ENCODE measurements at regions not wholly inside any gene's neighbourhood (a gene's known extent, or its start where the extent isn't known, plus 50 kb on each side); places are given as distances from the start of the nearest gene placed in this dataset.

DNA sequence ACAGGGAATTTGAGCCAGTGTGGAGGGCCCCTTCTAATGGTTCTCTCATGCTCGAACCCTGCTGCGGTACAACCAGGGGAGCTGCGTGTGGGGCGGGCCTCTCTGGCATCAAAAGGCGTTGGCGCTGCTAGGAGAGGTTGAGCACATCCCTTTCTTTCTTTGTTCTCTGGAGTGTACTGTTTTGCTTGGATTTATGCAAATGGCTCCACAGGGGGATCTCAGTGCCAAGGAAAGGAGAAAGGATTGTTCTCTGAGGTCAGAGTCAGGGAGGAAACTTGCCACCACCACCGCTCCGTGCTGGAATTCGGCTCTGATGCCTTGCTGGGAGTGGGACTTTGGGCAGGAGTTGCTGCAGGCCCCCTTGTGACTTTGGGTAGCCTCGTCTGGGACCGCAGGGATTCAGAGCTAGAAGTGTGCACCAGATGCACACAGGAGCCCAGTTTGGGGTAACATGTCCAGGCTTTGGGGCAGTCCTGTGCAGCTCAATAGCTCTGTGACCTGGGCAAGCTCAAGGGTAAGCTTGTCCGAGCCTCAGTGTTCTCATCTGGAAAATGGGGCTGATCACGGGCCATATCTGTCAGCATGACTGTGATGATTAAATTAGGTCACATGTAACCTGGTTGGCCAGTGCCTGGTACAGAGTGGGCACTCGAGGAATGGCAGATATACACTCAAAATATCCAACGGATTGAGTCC, 353.0 kb upstream of the EEF2KMT start:
- TF ChIP-seq, protein P1, sequence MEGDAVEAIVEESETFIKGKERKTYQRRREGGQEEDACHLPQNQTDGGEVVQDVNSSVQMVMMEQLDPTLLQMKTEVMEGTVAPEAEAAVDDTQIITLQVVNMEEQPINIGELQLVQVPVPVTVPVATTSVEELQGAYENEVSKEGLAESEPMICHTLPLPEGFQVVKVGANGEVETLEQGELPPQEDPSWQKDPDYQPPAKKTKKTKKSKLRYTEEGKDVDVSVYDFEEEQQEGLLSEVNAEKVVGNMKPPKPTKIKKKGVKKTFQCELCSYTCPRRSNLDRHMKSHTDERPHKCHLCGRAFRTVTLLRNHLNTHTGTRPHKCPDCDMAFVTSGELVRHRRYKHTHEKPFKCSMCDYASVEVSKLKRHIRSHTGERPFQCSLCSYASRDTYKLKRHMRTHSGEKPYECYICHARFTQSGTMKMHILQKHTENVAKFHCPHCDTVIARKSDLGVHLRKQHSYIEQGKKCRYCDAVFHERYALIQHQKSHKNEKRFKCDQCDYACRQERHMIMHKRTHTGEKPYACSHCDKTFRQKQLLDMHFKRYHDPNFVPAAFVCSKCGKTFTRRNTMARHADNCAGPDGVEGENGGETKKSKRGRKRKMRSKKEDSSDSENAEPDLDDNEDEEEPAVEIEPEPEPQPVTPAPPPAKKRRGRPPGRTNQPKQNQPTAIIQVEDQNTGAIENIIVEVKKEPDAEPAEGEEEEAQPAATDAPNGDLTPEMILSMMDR (IDR thresholded peaks at IDR 0.05), result no peak
- no peak for TF ChIP-seq POLR2AphosphoS5 (IDR thresholded peaks at IDR 0.05)

Data from transverse colon (tissue), 4 donors.